GM23338 (cell line): ENCODE measurements at regions not wholly inside any gene's neighbourhood (a gene's known extent, or its start where the extent isn't known, plus 50 kb on each side); places are given as distances from the start of the nearest gene placed in this dataset.

ENCODE experiments used
- ATAC-seq: fragments of 200-7000 bp; cut with Tn5 transposase; 3 replicates; pipeline ENCODE4 v1.9.1; 2020
- DNase-seq: peaks from one replicate; pipeline ENCODE4 v3.0.0-alpha.2; 2015; ENCODE audit warnings: low spot score
- H2AFZ ChIP-seq: fragments of 200-600 bp; sonication (generic); 2 replicates; pipeline ENCODE4 v1.8.0; 2016; ENCODE audit warnings: antibody characterized with exemption, mild to moderate bottlenecking, moderate library complexity
- H3F3A ChIP-seq: fragments of 200-600 bp; sonication (generic); replicated peaks from 2 replicates; pipeline ENCODE4 v1.8.0; 2017; ENCODE audit warnings: antibody characterized with exemption, mixed run types, low read depth
- H3K27ac ChIP-seq: fragments of 200-600 bp; sonication (generic); 2 replicates; pipeline ENCODE4 v1.6.1; 2016; ENCODE audit warnings: low read depth
- H3K27me3 ChIP-seq: fragments of 200-600 bp; sonication (generic); 2 replicates; pipeline ENCODE4 v1.8.0; 2016; ENCODE audit warnings: mild to moderate bottlenecking, mixed run types, moderate library complexity; ENCODE audit not compliant: insufficient read depth
- H3K36me3 ChIP-seq: fragments of 200-600 bp; sonication (generic); 2 replicates; pipeline ENCODE4 v1.8.0; 2016; ENCODE audit warnings: mild to moderate bottlenecking; ENCODE audit not compliant: insufficient read depth
- H3K4me1 ChIP-seq: fragments of 200-600 bp; sonication (generic); 2 replicates; pipeline ENCODE4 v1.8.0; 2016; ENCODE audit warnings: mild to moderate bottlenecking, moderate library complexity; ENCODE audit not compliant: insufficient read depth
- H3K4me2 ChIP-seq: fragments of 200-600 bp; sonication (generic); 2 replicates; pipeline ENCODE4 v1.7.1; 2017; ENCODE audit warnings: mixed run types
- H3K4me3 ChIP-seq: fragments of 200-600 bp; sonication (generic); 2 replicates; pipeline ENCODE4 v1.6.1; 2016; ENCODE audit warnings: mixed run types
- H3K79me2 ChIP-seq: fragments of 200-600 bp; sonication (generic); replicated peaks from 2 replicates; pipeline ENCODE4 v1.8.0; 2017; ENCODE audit warnings: mild to moderate bottlenecking; ENCODE audit not compliant: insufficient read depth
- H3K9me2 ChIP-seq: fragments of 200-600 bp; sonication (generic); 2 replicates; pipeline ENCODE4 v1.8.0; 2017; ENCODE audit not compliant: insufficient read depth
- H4K20me1 ChIP-seq: fragments of 200-600 bp; sonication (generic); replicated peaks from 2 replicates; pipeline ENCODE4 v1.8.0; 2017; ENCODE audit warnings: mild to moderate bottlenecking; ENCODE audit not compliant: insufficient read depth
- H3K27ac Mint-ChIP-seq: 2 replicates; pipeline ENCODE4 v1.8.0; 2020; ENCODE audit warnings: inconsistent platforms, mild to moderate bottlenecking, moderate library complexity, mixed read lengths
- H3K27me3 Mint-ChIP-seq: 3 replicates; pipeline ENCODE4 v1.8.0; 2022; ENCODE audit warnings: low read depth, mild to moderate bottlenecking, moderate library complexity, mixed read lengths, inconsistent platforms; ENCODE audit not compliant: insufficient read depth, poor library complexity
- H3K36me3 Mint-ChIP-seq: 3 replicates; pipeline ENCODE4 v1.8.0; 2021; ENCODE audit warnings: low read depth, mild to moderate bottlenecking, inconsistent platforms, moderate library complexity, mixed read lengths
- H3K4me1 Mint-ChIP-seq: 3 replicates; pipeline ENCODE4 v1.8.0; 2020; ENCODE audit warnings: mild to moderate bottlenecking, inconsistent platforms, mixed read lengths
- H3K4me3 Mint-ChIP-seq: 3 replicates; pipeline ENCODE4 v1.8.0; 2021; ENCODE audit warnings: moderate library complexity, mild to moderate bottlenecking, inconsistent platforms, mixed read lengths
- H3K9me3 Mint-ChIP-seq: 3 replicates; pipeline ENCODE4 v1.8.0; 2020; ENCODE audit warnings: moderate library complexity, mild to moderate bottlenecking, inconsistent platforms, mixed read lengths
- CREB1 ChIP-seq: fragments of 250-450 bp; sonication (Bioruptor Pico); IDR thresholded peaks from 2 replicates; pipeline ENCODE4 v1.5.0; 2020; ENCODE audit warnings: low read depth, mild to moderate bottlenecking, moderate library complexity
- EZH2 ChIP-seq: fragments of 200-600 bp; sonication (generic); IDR thresholded peaks from one replicate; pipeline ENCODE4 v1.8.0; 2017; ENCODE audit warnings: antibody characterized with exemption, mild to moderate bottlenecking, low read depth; ENCODE audit not compliant: unreplicated experiment
- POLR2AphosphoS5 ChIP-seq: IDR thresholded peaks from 2 replicates; pipeline ENCODE4 v1.6.1; 2016; ENCODE audit warnings: antibody characterized with exemption, low read depth
- STAT1 ChIP-seq: IDR thresholded peaks from one replicate; pipeline ENCODE4 v1.6.1; 2016; ENCODE audit warnings: antibody characterized with exemption; ENCODE audit not compliant: unreplicated experiment
- TF ChIP-seq, protein P1 (sequence below): fragments of 250-450 bp; sonication (Bioruptor Pico); IDR thresholded peaks from 2 replicates; pipeline ENCODE4 v1.5.0; 2020; ENCODE audit warnings: mild to moderate bottlenecking, moderate library complexity
- TF ChIP-seq, protein P2 (sequence below), 2 experiments: fragments of 200-600 bp in 1 of 2; sonication (generic) in 1 of 2; conservative IDR thresholded peaks; 2 replicates each; pipeline versions ENCODE4 v1.5.1 to v1.6.1; 2016 to 2017; ENCODE audit warnings: antibody characterized with exemption in 2 of 2, low read depth in 2 of 2, mild to moderate bottlenecking in 2 of 2, moderate library complexity in 1 of 2

DNA sequence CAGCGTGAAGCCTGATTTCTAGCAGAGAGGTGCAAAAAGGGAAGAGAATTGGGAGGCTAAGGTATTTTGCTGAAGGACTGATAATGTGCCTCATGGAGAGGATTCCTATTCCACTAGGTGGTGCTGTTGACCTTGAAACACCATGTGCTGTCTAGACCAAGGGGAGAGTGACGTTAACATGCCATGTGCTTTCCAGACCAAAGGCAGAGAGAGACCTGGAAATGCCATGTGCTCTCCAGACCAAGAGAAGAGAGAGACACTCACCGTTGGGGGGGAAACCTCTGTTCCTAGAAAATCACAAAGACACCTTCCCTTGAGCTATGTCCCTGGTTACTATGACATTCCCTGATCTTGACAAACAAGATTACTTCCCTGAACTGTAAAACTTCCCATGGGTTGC is 286.0 kb upstream of the TUSC1 start:
- H3K9me2 ChIP-seq: no peaks in the 10 kb centered on the region
- H3K79me2 ChIP-seq: no peaks in the 10 kb centered on the region
- H3F3A ChIP-seq: no peaks in the 10 kb centered on the region
- Mint-ChIP-seq H3K9me3 (peaks cover 44% of the 10 kb centered on the region), H3K27me3 (peaks cover 14% of the 10 kb centered on the region), H3K36me3 (peaks cover 43% of the 10 kb centered on the region), H3K27ac (no peak overlapping the region), H3K4me3 (no peak overlapping the region), H3K4me1 (no peaks in the 10 kb centered on the region)
- peak; percentile 92 for DNase-seq
- no peak overlapping the region for H3K27ac ChIP-seq
- H3K4me3 ChIP-seq: no peak overlapping the region
- H3K4me2 ChIP-seq: no peak overlapping the region
- no peaks in the 10 kb centered on the region for H3K36me3 ChIP-seq
- no peak for TF ChIP-seq STAT1
- TF ChIP-seq, protein P1, sequence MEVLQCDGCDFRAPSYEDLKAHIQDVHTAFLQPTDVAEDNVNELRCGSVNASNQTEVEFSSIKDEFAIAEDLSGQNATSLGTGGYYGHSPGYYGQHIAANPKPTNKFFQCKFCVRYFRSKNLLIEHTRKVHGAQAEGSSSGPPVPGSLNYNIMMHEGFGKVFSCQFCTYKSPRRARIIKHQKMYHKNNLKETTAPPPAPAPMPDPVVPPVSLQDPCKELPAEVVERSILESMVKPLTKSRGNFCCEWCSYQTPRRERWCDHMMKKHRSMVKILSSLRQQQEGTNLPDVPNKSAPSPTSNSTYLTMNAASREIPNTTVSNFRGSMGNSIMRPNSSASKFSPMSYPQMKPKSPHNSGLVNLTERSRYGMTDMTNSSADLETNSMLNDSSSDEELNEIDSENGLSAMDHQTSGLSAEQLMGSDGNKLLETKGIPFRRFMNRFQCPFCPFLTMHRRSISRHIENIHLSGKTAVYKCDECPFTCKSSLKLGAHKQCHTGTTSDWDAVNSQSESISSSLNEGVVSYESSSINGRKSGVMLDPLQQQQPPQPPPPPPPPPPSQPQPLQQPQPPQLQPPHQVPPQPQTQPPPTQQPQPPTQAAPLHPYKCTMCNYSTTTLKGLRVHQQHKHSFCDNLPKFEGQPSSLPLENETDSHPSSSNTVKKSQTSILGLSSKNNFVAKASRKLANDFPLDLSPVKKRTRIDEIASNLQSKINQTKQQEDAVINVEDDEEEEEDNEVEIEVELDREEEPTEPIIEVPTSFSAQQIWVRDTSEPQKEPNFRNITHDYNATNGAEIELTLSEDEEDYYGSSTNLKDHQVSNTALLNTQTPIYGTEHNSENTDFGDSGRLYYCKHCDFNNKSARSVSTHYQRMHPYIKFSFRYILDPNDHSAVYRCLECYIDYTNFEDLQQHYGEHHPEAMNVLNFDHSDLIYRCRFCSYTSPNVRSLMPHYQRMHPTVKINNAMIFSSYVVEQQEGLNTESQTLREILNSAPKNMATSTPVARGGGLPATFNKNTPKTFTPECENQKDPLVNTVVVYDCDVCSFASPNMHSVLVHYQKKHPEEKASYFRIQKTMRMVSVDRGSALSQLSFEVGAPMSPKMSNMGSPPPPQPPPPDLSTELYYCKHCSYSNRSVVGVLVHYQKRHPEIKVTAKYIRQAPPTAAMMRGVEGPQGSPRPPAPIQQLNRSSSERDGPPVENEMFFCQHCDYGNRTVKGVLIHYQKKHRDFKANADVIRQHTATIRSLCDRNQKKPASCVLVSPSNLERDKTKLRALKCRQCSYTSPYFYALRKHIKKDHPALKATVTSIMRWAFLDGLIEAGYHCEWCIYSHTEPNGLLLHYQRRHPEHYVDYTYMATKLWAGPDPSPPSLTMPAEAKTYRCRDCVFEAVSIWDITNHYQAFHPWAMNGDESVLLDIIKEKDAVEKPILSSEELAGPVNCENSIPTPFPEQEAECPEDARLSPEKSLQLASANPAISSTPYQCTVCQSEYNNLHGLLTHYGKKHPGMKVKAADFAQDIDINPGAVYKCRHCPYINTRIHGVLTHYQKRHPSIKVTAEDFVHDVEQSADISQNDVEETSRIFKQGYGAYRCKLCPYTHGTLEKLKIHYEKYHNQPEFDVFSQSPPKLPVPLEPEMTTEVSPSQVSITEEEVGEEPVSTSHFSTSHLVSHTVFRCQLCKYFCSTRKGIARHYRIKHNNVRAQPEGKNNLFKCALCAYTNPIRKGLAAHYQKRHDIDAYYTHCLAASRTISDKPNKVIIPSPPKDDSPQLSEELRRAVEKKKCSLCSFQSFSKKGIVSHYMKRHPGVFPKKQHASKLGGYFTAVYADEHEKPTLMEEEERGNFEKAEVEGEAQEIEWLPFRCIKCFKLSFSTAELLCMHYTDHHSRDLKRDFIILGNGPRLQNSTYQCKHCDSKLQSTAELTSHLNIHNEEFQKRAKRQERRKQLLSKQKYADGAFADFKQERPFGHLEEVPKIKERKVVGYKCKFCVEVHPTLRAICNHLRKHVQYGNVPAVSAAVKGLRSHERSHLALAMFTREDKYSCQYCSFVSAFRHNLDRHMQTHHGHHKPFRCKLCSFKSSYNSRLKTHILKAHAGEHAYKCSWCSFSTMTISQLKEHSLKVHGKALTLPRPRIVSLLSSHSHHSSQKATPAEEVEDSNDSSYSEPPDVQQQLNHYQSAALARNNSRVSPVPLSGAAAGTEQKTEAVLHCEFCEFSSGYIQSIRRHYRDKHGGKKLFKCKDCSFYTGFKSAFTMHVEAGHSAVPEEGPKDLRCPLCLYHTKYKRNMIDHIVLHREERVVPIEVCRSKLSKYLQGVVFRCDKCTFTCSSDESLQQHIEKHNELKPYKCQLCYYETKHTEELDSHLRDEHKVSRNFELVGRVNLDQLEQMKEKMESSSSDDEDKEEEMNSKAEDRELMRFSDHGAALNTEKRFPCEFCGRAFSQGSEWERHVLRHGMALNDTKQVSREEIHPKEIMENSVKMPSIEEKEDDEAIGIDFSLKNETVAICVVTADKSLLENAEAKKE (CRISPR knock-in tag): peak; percentile 42; the same call in 1 of the 2 replicates
- no peak for TF ChIP-seq EZH2
- TF ChIP-seq, protein P2, sequence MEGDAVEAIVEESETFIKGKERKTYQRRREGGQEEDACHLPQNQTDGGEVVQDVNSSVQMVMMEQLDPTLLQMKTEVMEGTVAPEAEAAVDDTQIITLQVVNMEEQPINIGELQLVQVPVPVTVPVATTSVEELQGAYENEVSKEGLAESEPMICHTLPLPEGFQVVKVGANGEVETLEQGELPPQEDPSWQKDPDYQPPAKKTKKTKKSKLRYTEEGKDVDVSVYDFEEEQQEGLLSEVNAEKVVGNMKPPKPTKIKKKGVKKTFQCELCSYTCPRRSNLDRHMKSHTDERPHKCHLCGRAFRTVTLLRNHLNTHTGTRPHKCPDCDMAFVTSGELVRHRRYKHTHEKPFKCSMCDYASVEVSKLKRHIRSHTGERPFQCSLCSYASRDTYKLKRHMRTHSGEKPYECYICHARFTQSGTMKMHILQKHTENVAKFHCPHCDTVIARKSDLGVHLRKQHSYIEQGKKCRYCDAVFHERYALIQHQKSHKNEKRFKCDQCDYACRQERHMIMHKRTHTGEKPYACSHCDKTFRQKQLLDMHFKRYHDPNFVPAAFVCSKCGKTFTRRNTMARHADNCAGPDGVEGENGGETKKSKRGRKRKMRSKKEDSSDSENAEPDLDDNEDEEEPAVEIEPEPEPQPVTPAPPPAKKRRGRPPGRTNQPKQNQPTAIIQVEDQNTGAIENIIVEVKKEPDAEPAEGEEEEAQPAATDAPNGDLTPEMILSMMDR (conservative IDR thresholded peaks at IDR 0.05; ENCODE audit: low read depth in 2 of 2): peak; percentile 76 to 98
- no peak for TF ChIP-seq POLR2AphosphoS5
- TF ChIP-seq CREB1 (CRISPR knock-in tag): peak; percentile 75
- ATAC-seq: peak; percentile 93
- no peaks in the 10 kb centered on the region for H3K4me1 ChIP-seq
- peak overlapping the region; percentile 7; the same call in 1 of the 2 replicates for H2AFZ ChIP-seq
- peaks cover 6% of the 10 kb centered on the region; the same call in 1 of the 2 replicates for H3K27me3 ChIP-seq
- H4K20me1 ChIP-seq: no peaks in the 10 kb centered on the region
